K562 (cell line): ENCODE measurements at regions not wholly inside any gene's neighbourhood (a gene's known extent, or its start where the extent isn't known, plus 50 kb on each side); places are given as distances from the start of the nearest gene placed in this dataset.

Source experiments
- ATAC-seq: fragments of 200-7000 bp; cut with Tn5 transposase; 3 replicates; pipeline ENCODE4 v1.9.1; 2020; ENCODE audit warnings: moderate library complexity
- BruUV-seq: library from RNA; stranded (reverse); fragments of 400-500 nt; replicated peaks from 2 replicates; lab custom pipeline; 2021; lab: Mats Ljungman, UMichigan
- CTCF ChIA-PET: fragments of 300-600 bp; formaldehyde crosslinking; extraction: SDS; loops from one replicate; lab custom pipeline; 2021; ENCODE audit warnings: low intra/inter-chr PET ratio; lab: Yijun Ruan, JAX
- POLR2A ChIA-PET: fragments of 300-600, 350-650 bp; sonication (Branson Sonifier 250); formaldehyde crosslinking; extraction: SDS; loops from one replicate; lab custom pipeline; 2021; ENCODE audit warnings: antibody characterized with exemption, inconsistent platforms; lab: Yijun Ruan, JAX
- DNase-seq, 4 experiments: peaks; one replicate each; pipeline versions ENCODE4 v3.0.0 to v3.0.0-alpha.2; 2011 to 2018; ENCODE audit warnings: low spot score in 3 of 4, mixed read lengths in 3 of 4; ENCODE audit errors: extremely low read depth in 1 of 4
- FAIRE-seq: peaks from 2 replicates; lab custom pipeline; 2011; peaks lifted over from hg19 to GRCh38; lab: Jason Lieb, UNC
- H2AFZ ChIP-seq: 2 replicates; pipeline ENCODE4 v1.6.0; 2011; ENCODE audit warnings: low read depth, low read length, control low read depth, inconsistent platforms
- H3K27ac ChIP-seq: fragments of 200-600 bp; 3 replicates; pipeline ENCODE4 v1.8.0; 2011; ENCODE audit warnings: low read depth, mild to moderate bottlenecking, control low read depth, inconsistent platforms, low read length, moderate library complexity, mixed read lengths; ENCODE audit errors: extremely low read depth
- H3K27me3 ChIP-seq, 2 experiments: fragments of 300-600 bp in 1 of 2; 2 replicates in 1 of 2; 3 replicates in 1 of 2; pipeline versions ENCODE4 v1.6.0 to v1.8.0; 2011; ENCODE audit warnings: inconsistent platforms in 2 of 2, low read length in 2 of 2, mild to moderate bottlenecking in 1 of 2, mixed read lengths in 1 of 2, moderate library complexity in 1 of 2; ENCODE audit not compliant: control insufficient read depth in 2 of 2, insufficient read depth in 2 of 2
- H3K36me3 ChIP-seq: fragments of 300-600 bp; 3 replicates; pipeline ENCODE4 v1.8.0; 2011; ENCODE audit warnings: mild to moderate bottlenecking, low read length, inconsistent platforms; ENCODE audit not compliant: control insufficient read depth, insufficient read depth
- H3K4me1 ChIP-seq, 2 experiments: fragments of 200-600 bp in 1 of 2; replicated peaks in 1 of 2; 2 replicates in 1 of 2; 3 replicates in 1 of 2; pipeline versions ENCODE4 v1.5.1 to v1.8.0; 2011; ENCODE audit warnings: inconsistent platforms in 2 of 2, low read length in 2 of 2, mild to moderate bottlenecking in 1 of 2, mixed read lengths in 1 of 2, moderate library complexity in 1 of 2; ENCODE audit not compliant: control insufficient read depth in 2 of 2, insufficient read depth in 2 of 2
- H3K4me2 ChIP-seq: 2 replicates; pipeline ENCODE4 v1.6.1; 2011; ENCODE audit warnings: low read length, control low read depth, inconsistent platforms, mixed read lengths; ENCODE audit not compliant: insufficient read depth
- H3K4me3 ChIP-seq: fragments of 200-600 bp; sonication (generic), shearing (Covaris generic); 2 replicates; pipeline ENCODE4 v1.5.1; 2016; ENCODE audit warnings: control low read depth, inconsistent platforms
- H3K79me2 ChIP-seq: fragments of 200-600 bp; 3 replicates; pipeline ENCODE4 v1.8.0; 2011; ENCODE audit warnings: low read length, inconsistent platforms; ENCODE audit not compliant: control insufficient read depth, insufficient read depth
- H3K9ac ChIP-seq, 2 experiments: 2 replicates each; pipeline versions ENCODE4 v1.6.0 to v1.6.1; 2011; ENCODE audit warnings: low read depth in 2 of 2, low read length in 2 of 2, control low read depth in 1 of 2, inconsistent platforms in 1 of 2, mild to moderate bottlenecking in 1 of 2, mixed read lengths in 1 of 2; ENCODE audit not compliant: insufficient read depth in 1 of 2
- H3K9me1 ChIP-seq: one replicate; pipeline ENCODE4 v1.6.0; 2011; ENCODE audit warnings: inconsistent platforms, mild to moderate bottlenecking, low read length, moderate library complexity; ENCODE audit not compliant: control insufficient read depth, insufficient read depth
- H3K9me3 ChIP-seq: replicated peaks from 2 replicates; pipeline ENCODE4 v1.5.1; 2011; ENCODE audit warnings: low read depth, low read length, inconsistent platforms; ENCODE audit not compliant: control insufficient read depth, insufficient read depth
- H4K20me1 ChIP-seq: replicated peaks from 2 replicates; pipeline ENCODE4 v1.6.1; 2011; ENCODE audit warnings: low read length, inconsistent platforms, mixed read lengths; ENCODE audit not compliant: control insufficient read depth, insufficient read depth
- BCLAF1 ChIP-seq, 2 experiments: fragments of 450-650 bp in 1 of 2; IDR thresholded peaks; 2 replicates each; pipeline ENCODE4 v1.6.1; 2011 to 2017; ENCODE audit warnings: low read depth in 2 of 2, antibody characterized with exemption in 1 of 2, borderline replicate concordance in 1 of 2, low read length in 1 of 2, mild to moderate bottlenecking in 1 of 2, mixed read lengths in 1 of 2; ENCODE audit not compliant: control insufficient read depth in 1 of 2
- BRCA1 ChIP-seq, 2 experiments: fragments of 450-650 bp in 1 of 2; sonication (generic) in 1 of 2; formaldehyde crosslinking in 1 of 2; IDR thresholded peaks; 2 replicates each; pipeline versions ENCODE4 v1.5.0 to v1.6.1; 2017 to 2020; ENCODE audit warnings: mild to moderate bottlenecking in 1 of 2, missing genetic modification reagents in 1 of 2
- CBFA2T2 ChIP-seq: fragments of 450-650 bp; conservative IDR thresholded peaks from 2 replicates; pipeline ENCODE4 v1.6.1; 2017; ENCODE audit warnings: mild to moderate bottlenecking
- CHCHD3 ChIP-seq: fragments of 250-450 bp; sonication (Bioruptor Pico); IDR thresholded peaks from 2 replicates; pipeline ENCODE4 v2.1.2; 2022; ENCODE audit warnings: mild to moderate bottlenecking
- COPS2 ChIP-seq: fragments of 450-650 bp; conservative IDR thresholded peaks from 2 replicates; pipeline ENCODE4 v1.6.1; 2016; ENCODE audit warnings: mild to moderate bottlenecking, moderate library complexity
- ESRRB ChIP-seq: fragments of 250-450 bp; sonication (Bioruptor Pico); IDR thresholded peaks from 2 replicates; pipeline ENCODE4 v1.5.0; 2020; ENCODE audit warnings: mild to moderate bottlenecking, moderate library complexity, borderline replicate concordance
- FUS ChIP-seq: fragments of 200-400 bp; formaldehyde crosslinking; optimal IDR thresholded peaks from 2 replicates; pipeline ENCODE3; 2017; ENCODE audit warnings: low read depth, low read length
- MCM7 ChIP-seq, 2 experiments: fragments of 450-650 bp; IDR thresholded peaks; 2 replicates each; pipeline ENCODE4 v1.6.1; 2016 to 2018
- SPI1 ChIP-seq: IDR thresholded peaks from 2 replicates; pipeline ENCODE4 v1.6.1; 2011; ENCODE audit warnings: low read depth, low read length, control low read depth, borderline replicate concordance
- USF1 ChIP-seq: sonication (generic); formaldehyde crosslinking; IDR thresholded peaks from 2 replicates; pipeline ENCODE4 v1.9.0; 2022; ENCODE audit warnings: mild to moderate bottlenecking, missing genetic modification reagents
- ZBTB7A ChIP-seq: IDR thresholded peaks from 2 replicates; pipeline ENCODE4 v1.6.1; 2011; ENCODE audit warnings: low read depth, mild to moderate bottlenecking, low read length, moderate library complexity, borderline replicate concordance; ENCODE audit not compliant: control insufficient read depth
- ZNF133 ChIP-seq: fragments of 250-450 bp; sonication (Bioruptor Pico); IDR thresholded peaks from 2 replicates; pipeline ENCODE4 v1.4.0; 2020; ENCODE audit warnings: mild to moderate bottlenecking
- ZNF134 ChIP-seq: fragments of 250-450 bp; sonication (Bioruptor Pico); conservative IDR thresholded peaks from 2 replicates; pipeline ENCODE4 v1.4.0; 2020
- ZNF311 ChIP-seq: fragments of 250-450 bp; sonication (Bioruptor Pico); IDR thresholded peaks from 2 replicates; pipeline ENCODE4 v1.4.0; 2020; ENCODE audit warnings: mild to moderate bottlenecking, moderate library complexity
- WGBS: fragments of 100-300 bp; shearing (Covaris generic); methylation state at CpG from one replicate; pipeline ENCODE4 v1.1.6; 2016; ENCODE audit warnings: low coverage, mixed read lengths; ENCODE audit not compliant: insufficient coverage; ENCODE audit errors: missing lambda C conversion rate; 5-methylcytosine and 5-hydroxymethylcytosine counted together
- in situ Hi-C: fragments of 300-500 bp; cut with MboI; formaldehyde crosslinking; loops from 4 replicates; pipeline ENCODE4 v1.15.0; 2018; ENCODE audit warnings: inconsistent platforms, mixed read lengths
- intact Hi-C: fragments of 100-400 bp; cut with micrococcal nuclease; formaldehyde crosslinking; loops from 2 replicates; pipeline ENCODE4 v1.14.2; 2022

DNA sequence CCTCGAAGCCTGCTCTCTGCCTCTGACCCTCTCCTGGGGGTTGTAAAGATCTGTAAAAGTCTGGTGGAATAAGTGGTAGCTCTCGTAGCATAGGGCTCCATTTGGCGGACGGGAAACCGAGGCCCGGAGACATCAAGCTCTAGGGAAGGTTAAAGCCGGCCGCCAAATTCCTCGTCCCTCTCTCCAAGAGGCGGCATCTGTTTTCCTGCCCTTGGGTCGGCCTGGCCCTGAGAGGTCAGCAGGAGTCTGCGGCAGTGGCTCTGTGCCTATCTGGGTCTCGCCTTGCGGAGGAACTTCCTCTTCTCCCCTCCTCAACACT is 72.4 kb downstream of the TEX51 start:
- Histone ChIP-seq H3K4me3 (no peak overlapping the region), H3K4me1 (peaks cover 0 to 18% of the 10 kb centered on the region in 2 experiments; a peak in 2 of 5 replicates), H4K20me1 (0 out of 2 replicates have a peak, but pooled peaks cover 8% of the 10 kb centered on the region), H3K36me3 (no peaks in the 10 kb centered on the region), H3K27me3 (peaks cover 14 to 54% of the 10 kb centered on the region in 2 experiments; a peak in 4 of 5 replicates), H2AFZ (no peak overlapping the region), H3K79me2 (no peaks in the 10 kb centered on the region), H3K9ac (no peak overlapping the region), H3K9me1 (no peaks in the 10 kb centered on the region), H3K27ac (no peak overlapping the region), H3K4me2 (no peak overlapping the region), H3K9me3 (no peaks in the 10 kb centered on the region)
- ChIA-PET POLR2A (interaction anchor here (0.6 to 1.1 kb wide), 2 partner anchors 109 to 1815 kb away, joined by 3 to 6 read pairs; no protein-coding TSS in a partner anchor), CTCF (interaction anchor here (0.7 kb wide), 1 partner anchor 10 kb away, joined by 3 read pairs; no protein-coding TSS in a partner anchor)
- ATAC-seq = no peak; the same call in 2 of the 3 replicates
- no TSS peak for BruUV-seq
- TF ChIP-seq CBFA2T2 = no peak
- no peak for TF ChIP-seq USF1 (CRISPR knock-in tag)
- TF ChIP-seq ZNF311 (CRISPR knock-in tag) = no peak
- no peak for TF ChIP-seq MCM7 (IDR thresholded peaks at IDR 0.05)
- no peak for TF ChIP-seq BCLAF1 (IDR thresholded peaks at IDR 0.05; ENCODE audit: borderline replicate concordance in 1 of 2, control insufficient read depth in 1 of 2, low read depth in 2 of 2, low read length in 1 of 2)
- no peak for TF ChIP-seq SPI1
- TF ChIP-seq ZBTB7A = no peak
- no peak for TF ChIP-seq ESRRB (CRISPR knock-in tag)
- no peak for TF ChIP-seq BRCA1 (IDR thresholded peaks at IDR 0.05)
- no peak for TF ChIP-seq BRCA1 (CRISPR knock-in tag; IDR thresholded peaks at IDR 0.05)
- no peak for TF ChIP-seq ZNF134 (CRISPR knock-in tag)
- TF ChIP-seq CHCHD3 (CRISPR knock-in tag) = no peak
- TF ChIP-seq COPS2 = no peak
- no peak for TF ChIP-seq FUS
- no peak for TF ChIP-seq ZNF133 (CRISPR knock-in tag)
- WGBS = 20% methylated on average over 11 of the region's 14 CpGs
- FAIRE-seq = no peak
- in situ Hi-C loops = no loop called here
- intact Hi-C loops = loop anchor here (5.0 to 10.0 kb wide), 3 partner anchors 84 to 446 kb away; no protein-coding TSS in a partner anchor
- no peak for DNase-seq
